MM.1S (cell line): ENCODE measurements at regions not wholly inside any gene's neighbourhood (a gene's known extent, or its start where the extent isn't known, plus 50 kb on each side); places are given as distances from the start of the nearest gene placed in this dataset.
"Not testable (repeated sequence)": the region's sequence is repeated elsewhere in the genome, so short reads cannot be mapped to it uniquely, and the experiment has no call there.

Experiments
- DNase-seq: peaks from one replicate; pipeline ENCODE4 v3.0.0-alpha.2; 2015
- H2AFZ ChIP-seq: fragments of 300-600 bp; sonication (generic); 2 replicates; pipeline ENCODE4 v1.6.0; 2016; ENCODE audit warnings: antibody characterized with exemption, low read length
- H3F3A ChIP-seq: fragments of 300-600 bp; sonication (generic); 2 replicates; pipeline ENCODE4 v1.6.1; 2016; ENCODE audit warnings: mild to moderate bottlenecking, antibody characterized with exemption, low read length, moderate library complexity, mixed read lengths; ENCODE audit not compliant: insufficient read depth
- H3K27ac ChIP-seq: fragments of 300-600 bp; sonication (generic); 2 replicates; pipeline ENCODE4 v1.5.1; 2016; ENCODE audit warnings: mild to moderate bottlenecking, low read length
- H3K27me3 ChIP-seq: fragments of 300-600 bp; sonication (generic); replicated peaks from 2 replicates; pipeline ENCODE4 v1.6.0; 2016; ENCODE audit warnings: low read length; ENCODE audit not compliant: insufficient read depth
- H3K36me3 ChIP-seq: fragments of 300-600 bp; sonication (generic); replicated peaks from 2 replicates; pipeline ENCODE4 v1.6.1; 2016; ENCODE audit warnings: mild to moderate bottlenecking, low read length, mixed read lengths; ENCODE audit not compliant: insufficient read depth
- H3K4me1 ChIP-seq: fragments of 300-600 bp; sonication (generic); 2 replicates; pipeline ENCODE4 v1.6.1; 2016; ENCODE audit warnings: low read length, mixed read lengths
- H3K4me2 ChIP-seq: fragments of 300-600 bp; sonication (generic); 2 replicates; pipeline ENCODE4 v1.6.0; 2016; ENCODE audit warnings: low read depth, low read length
- H3K4me3 ChIP-seq: fragments of 300-600 bp; sonication (generic); 2 replicates; pipeline ENCODE4 v1.5.1; 2016; ENCODE audit warnings: low read length, mixed read lengths
- H3K79me2 ChIP-seq: fragments of 300-600 bp; sonication (generic); 2 replicates; pipeline ENCODE4 v1.6.1; 2016; ENCODE audit warnings: mixed run types, low read length, mixed read lengths
- H3K9ac ChIP-seq: fragments of 300-600 bp; sonication (generic); 2 replicates; pipeline ENCODE4 v1.6.1; 2016; ENCODE audit warnings: low read length, mixed read lengths
- H3K9me2 ChIP-seq: fragments of 300-600 bp; sonication (generic); replicated peaks from 2 replicates; pipeline ENCODE4 v1.6.1; 2016; ENCODE audit warnings: mild to moderate bottlenecking, low read length, mixed read lengths; ENCODE audit not compliant: insufficient read depth
- H3K9me3 ChIP-seq: fragments of 300-600 bp; sonication (generic); replicated peaks from 2 replicates; pipeline ENCODE4 v1.6.1; 2016; ENCODE audit warnings: mild to moderate bottlenecking, low read length, mixed read lengths; ENCODE audit not compliant: insufficient read depth
- H4K20me1 ChIP-seq: fragments of 300-600 bp; sonication (generic); 2 replicates; pipeline ENCODE4 v1.6.1; 2016; ENCODE audit warnings: mild to moderate bottlenecking, low read length, moderate library complexity, mixed read lengths; ENCODE audit not compliant: insufficient read depth
- CTCF ChIP-seq: fragments of 300-600 bp; sonication (generic); IDR thresholded peaks from 2 replicates; pipeline ENCODE4 v1.5.1; 2016; ENCODE audit warnings: antibody characterized with exemption, low read length, mixed read lengths
- EZH2 ChIP-seq: fragments of 300-600 bp; sonication (generic); optimal IDR thresholded peaks from 2 replicates; pipeline ENCODE3; 2017; ENCODE audit warnings: low read depth, mild to moderate bottlenecking, antibody characterized with exemption, low read length, mixed read lengths
- EZH2phosphoT487 ChIP-seq: fragments of 300-600 bp; sonication (generic); IDR thresholded peaks from 2 replicates; pipeline ENCODE4 v1.6.1; 2018; ENCODE audit warnings: antibody characterized with exemption, low read length

GRCh38 chr19:28122734-28123133 is 1090.2 kb downstream of the UQCRFS1 start:
- Histone ChIP-seq H3K4me2 (no peak overlapping the region), H4K20me1 (no peaks in the 10 kb centered on the region), H3K9me2 (no peaks in the 10 kb centered on the region), H2AFZ (no peak overlapping the region), H3K27ac (no peak overlapping the region), H3K4me3 (no peak overlapping the region), H3K9me3 (no peaks in the 10 kb centered on the region), H3K79me2 (no peaks in the 10 kb centered on the region), H3K4me1 (no peaks in the 10 kb centered on the region), H3K9ac (no peak overlapping the region), H3K27me3 (no peaks in the 10 kb centered on the region), H3F3A (no peaks in the 10 kb centered on the region), H3K36me3 (no peaks in the 10 kb centered on the region)
- DNase-seq: no peak
- TF ChIP-seq CTCF (no peak), EZH2 (no peak), EZH2phosphoT487 (no peak)

- no peak for DNase-seq
These were observed 1094.7 kb downstream of the UQCRFS1 start for GRCh38 chr19:28118235-28118634.

GRCh38 chr19:28117143-28117542 is 1095.8 kb downstream of the UQCRFS1 start:
- H3K4me2 ChIP-seq: no peak overlapping the region
- no peak overlapping the region for H3K27ac ChIP-seq
- no peaks in the 10 kb centered on the region for H3K9me2 ChIP-seq
- H2AFZ ChIP-seq: no peak overlapping the region
- no peaks in the 10 kb centered on the region for H3K9me3 ChIP-seq
- H3K4me1 ChIP-seq: no peaks in the 10 kb centered on the region
- no peak for DNase-seq
- H3K9ac ChIP-seq: no peak overlapping the region
- H3F3A ChIP-seq: no peaks in the 10 kb centered on the region
- no peaks in the 10 kb centered on the region for H3K36me3 ChIP-seq
- H4K20me1 ChIP-seq: no peaks in the 10 kb centered on the region
- no peak for TF ChIP-seq EZH2phosphoT487
- H3K4me3 ChIP-seq: no peak overlapping the region
- H3K79me2 ChIP-seq: no peaks in the 10 kb centered on the region
- H3K27me3 ChIP-seq: no peaks in the 10 kb centered on the region

More at GRCh38 chr19:28118235-28118634, 1094.7 kb downstream of the UQCRFS1 start:
- Histone ChIP-seq H3K4me2 (no peak overlapping the region), H3K36me3 (no peaks in the 10 kb centered on the region), H3K27ac (no peak overlapping the region), H2AFZ (no peak overlapping the region), H4K20me1 (no peaks in the 10 kb centered on the region), H3K4me3 (no peak overlapping the region), H3K9me3 (no peaks in the 10 kb centered on the region), H3F3A (no peaks in the 10 kb centered on the region), H3K9ac (no peak overlapping the region), H3K79me2 (no peaks in the 10 kb centered on the region), H3K27me3 (no peaks in the 10 kb centered on the region), H3K4me1 (no peaks in the 10 kb centered on the region), H3K9me2 (no peaks in the 10 kb centered on the region)
- TF ChIP-seq EZH2phosphoT487 (no peak), CTCF (no peak), EZH2 (no peak)

GRCh38 chr19:28116379-28116778 is 1096.6 kb downstream of the UQCRFS1 start:
- not testable (repeated sequence) for H3K9me2 ChIP-seq, H3K9ac ChIP-seq, H3K4me3 ChIP-seq, H3F3A ChIP-seq, H3K36me3 ChIP-seq, H4K20me1 ChIP-seq, H2AFZ ChIP-seq, H3K4me2 ChIP-seq, H3K27ac ChIP-seq, H3K4me1 ChIP-seq, DNase-seq, H3K27me3 ChIP-seq, H3K79me2 ChIP-seq, H3K9me3 ChIP-seq
